DND-41 (cell line): ENCODE measurements at regions not wholly inside any gene's neighbourhood (a gene's known extent, or its start where the extent isn't known, plus 50 kb on each side); places are given as distances from the start of the nearest gene placed in this dataset.

ENCODE experiments used
- CTCF ChIP-seq: IDR thresholded peaks from 2 replicates; pipeline ENCODE4 v1.5.1; 2012; ENCODE audit warnings: borderline replicate concordance, low read length, moderate library complexity, mild to moderate bottlenecking; ENCODE audit not compliant: poor library complexity, severe bottlenecking; ENCODE audit errors: extremely low read depth
- EZH2 ChIP-seq: IDR thresholded peaks from 3 replicates; pipeline ENCODE4 v1.6.1; 2012; ENCODE audit warnings: borderline replicate concordance, low read depth, mild to moderate bottlenecking, moderate library complexity, low read length, inconsistent platforms; ENCODE audit not compliant: severe bottlenecking

GRCh38 chr4:60657041-60657440 lies 543.1 kb upstream of the ADGRL3 start:
- TF ChIP-seq CTCF (no peak), EZH2 (no peak)
